GM12878 (cell line): ENCODE measurements at regions not wholly inside any gene's neighbourhood (a gene's known extent, or its start where the extent isn't known, plus 50 kb on each side); places are given as distances from the start of the nearest gene placed in this dataset.

Source experiments
- ATAC-seq: fragments of 200-7000 bp; cut with Tn5 transposase; 3 replicates; pipeline ENCODE4 v1.9.1; 2020; ENCODE audit warnings: mild to moderate bottlenecking, moderate library complexity
- BruUV-seq: library from RNA; stranded (reverse); fragments of 400-500 nt; replicated peaks from 2 replicates; lab custom pipeline; 2021; lab: Mats Ljungman, UMichigan
- CTCF ChIA-PET: fragments of 300-600 bp; sonication (Branson Sonifier 250); formaldehyde crosslinking; extraction: SDS; loops from one replicate; lab custom pipeline; 2021; ENCODE audit warnings: inconsistent platforms; lab: Yijun Ruan, JAX
- POLR2A ChIA-PET: fragments of 350-600 bp; formaldehyde crosslinking; extraction: SDS; loops from one replicate; lab custom pipeline; 2021; ENCODE audit warnings: inconsistent platforms; lab: Charles Lee
- RAD21 ChIA-PET: fragments of 300-600 bp; sonication (Branson Sonifier 250); formaldehyde crosslinking; loops from one replicate; lab custom pipeline; 2023; ENCODE audit warnings: antibody characterized with exemption; ENCODE audit not compliant: unreplicated experiment; lab: Charles Lee
- SMC1A ChIA-PET: fragments of 300-600 bp; sonication (Branson Sonifier 250); formaldehyde crosslinking; loops from one replicate; lab custom pipeline; 2023; ENCODE audit not compliant: unreplicated experiment, uncharacterized antibody; lab: Charles Lee
- DNase-seq: peaks from one replicate; pipeline ENCODE4 v3.0.0-alpha.2; 2011; ENCODE audit warnings: low read depth, low spot score
- FAIRE-seq: peaks from 3 replicates; lab custom pipeline; 2011; peaks lifted over from hg19 to GRCh38; lab: Jason Lieb, UNC
- H2AFZ ChIP-seq: 2 replicates; pipeline ENCODE4 v1.6.0; 2011; ENCODE audit warnings: low read depth, low read length, control low read depth; ENCODE audit not compliant: control insufficient read depth
- H3K27ac ChIP-seq: 2 replicates; pipeline ENCODE4 v1.5.1; 2011; ENCODE audit warnings: control low read depth; ENCODE audit not compliant: control insufficient read depth, insufficient read depth
- H3K27me3 ChIP-seq, 2 experiments: replicated peaks in 1 of 2; 2 replicates each; pipeline versions ENCODE4 v1.6.0 to v1.6.1; 2011; ENCODE audit warnings: low read length in 1 of 2; ENCODE audit not compliant: control insufficient read depth in 2 of 2, insufficient read depth in 2 of 2
- H3K36me3 ChIP-seq, 2 experiments: 2 replicates each; pipeline ENCODE4 v1.5.1; 2011; ENCODE audit warnings: low read length in 1 of 2; ENCODE audit not compliant: control insufficient read depth in 2 of 2, insufficient read depth in 2 of 2
- H3K4me1 ChIP-seq: 2 replicates; pipeline ENCODE4 v1.6.1; 2011; ENCODE audit warnings: mild to moderate bottlenecking, low read length, moderate library complexity, mixed read lengths; ENCODE audit not compliant: control insufficient read depth, insufficient read depth
- H3K4me2 ChIP-seq: 2 replicates; pipeline ENCODE4 v1.6.0; 2011; ENCODE audit warnings: control low read depth; ENCODE audit not compliant: control insufficient read depth, insufficient read depth
- H3K4me3 ChIP-seq: fragments of 200-600 bp; sonication (generic); 2 replicates; pipeline ENCODE4 v1.5.1; 2016
- H3K79me2 ChIP-seq: 2 replicates; pipeline ENCODE4 v1.6.0; 2011; ENCODE audit warnings: low read length; ENCODE audit not compliant: control insufficient read depth, insufficient read depth
- H3K9ac ChIP-seq: 2 replicates; pipeline ENCODE4 v1.8.0; 2011; ENCODE audit warnings: low read length, control low read depth, mixed read lengths; ENCODE audit not compliant: control insufficient read depth, insufficient read depth
- H3K9me3 ChIP-seq: replicated peaks from 3 replicates; pipeline ENCODE4 v1.5.1; 2011; ENCODE audit warnings: mild to moderate bottlenecking, low read length; ENCODE audit not compliant: control insufficient read depth, insufficient read depth
- H4K20me1 ChIP-seq: 2 replicates; pipeline ENCODE4 v1.6.0; 2011; ENCODE audit not compliant: control insufficient read depth, insufficient read depth
- BCL3 ChIP-seq: IDR thresholded peaks from 2 replicates; pipeline ENCODE4 v1.6.1; 2011; ENCODE audit warnings: borderline replicate concordance, low read depth, mild to moderate bottlenecking, moderate library complexity, low read length; ENCODE audit not compliant: insufficient read depth, poor library complexity, severe bottlenecking
- CBX5 ChIP-seq: sonication (generic); IDR thresholded peaks from 2 replicates; pipeline ENCODE4 v1.6.1; 2016; ENCODE audit warnings: low read depth, moderate library complexity, mild to moderate bottlenecking, inconsistent platforms
- CREM ChIP-seq: IDR thresholded peaks from 2 replicates; pipeline ENCODE4 v1.6.1; 2014; ENCODE audit warnings: antibody characterized with exemption, low read depth
- IRF4 ChIP-seq: IDR thresholded peaks from 2 replicates; pipeline ENCODE4 v1.6.1; 2011; ENCODE audit warnings: low read depth, low read length
- NFIC ChIP-seq: IDR thresholded peaks from 2 replicates; pipeline ENCODE4 v1.6.1; 2012; ENCODE audit warnings: low read depth, mild to moderate bottlenecking, inconsistent platforms, low read length, moderate library complexity
- NFYB ChIP-seq: IDR thresholded peaks from 2 replicates; pipeline ENCODE4 v1.6.1; 2011; ENCODE audit warnings: low read depth, mild to moderate bottlenecking, low read length, improper control_type of control experiment, moderate library complexity; ENCODE audit not compliant: insufficient read depth
- NR2F1 ChIP-seq: fragments of 450-650 bp; conservative IDR thresholded peaks from 2 replicates; pipeline ENCODE4 v1.6.1; 2017; ENCODE audit warnings: mild to moderate bottlenecking
- PBX3 ChIP-seq: IDR thresholded peaks from 2 replicates; pipeline ENCODE4 v1.6.1; 2011; ENCODE audit warnings: mild to moderate bottlenecking, low read depth, low read length, moderate library complexity; ENCODE audit not compliant: insufficient replicate concordance
- WGBS: methylation state at CpG from one replicate; pipeline ENCODE4 v1.1.6; 2016; ENCODE audit warnings: low lambda C conversion rate; ENCODE audit not compliant: insufficient replicate concordance, insufficient coverage; ENCODE audit errors: missing lambda C conversion rate; 5-methylcytosine and 5-hydroxymethylcytosine counted together
- in situ Hi-C: fragments of 300-500 bp; cut with MboI; formaldehyde crosslinking; loops from 9 replicates; pipeline ENCODE4 v1.14.3; 2018; ENCODE audit warnings: mixed read lengths
- intact Hi-C: fragments of 100-400 bp; cut with micrococcal nuclease; formaldehyde crosslinking; loops from one replicate; pipeline ENCODE4 v1.14.2; 2022; ENCODE audit not compliant: unreplicated experiment

GRCh38 chr3:144511346-144511745, 539.7 kb downstream of the DIPK2A start:
- WGBS = 10% methylated on average over 3 of the region's 3 CpGs
- Histone ChIP-seq H4K20me1 (no peaks in the 10 kb centered on the region), H3K79me2 (no peaks in the 10 kb centered on the region), H3K36me3 (no peaks in the 10 kb centered on the region), H3K4me3 (no peak overlapping the region), H3K27ac (no peak overlapping the region), H3K4me1 (no peaks in the 10 kb centered on the region), H3K9me3 (no peaks in the 10 kb centered on the region), H3K9ac (no peak overlapping the region), H2AFZ (no peak overlapping the region), H3K27me3 (no peaks in the 10 kb centered on the region), H3K4me2 (no peak overlapping the region)
- DNase-seq (no peak), FAIRE-seq (no peak), ATAC-seq (no peak)
- CTCF ChIA-PET = no interaction called here
- TF ChIP-seq PBX3 (no peak), CREM (no peak), BCL3 (no peak), CBX5 (no peak), NFYB (no peak), NR2F1 (no peak), IRF4 (no peak), NFIC (no peak)
- POLR2A ChIA-PET = no interaction called here
- no TSS peak for BruUV-seq
- in situ Hi-C loops (no loop called here), intact Hi-C loops (no loop called here)
- RAD21 ChIA-PET = no interaction called here
- SMC1A ChIA-PET = interaction anchor here (0.7 kb wide), 1 partner anchor 536 kb away, joined by 3 read pairs; no protein-coding TSS in a partner anchor
